HL-60 (cell line): ENCODE measurements at regions not wholly inside any gene's neighbourhood (a gene's known extent, or its start where the extent isn't known, plus 50 kb on each side); places are given as distances from the start of the nearest gene placed in this dataset.

ENCODE experiments used
- CTCF ChIP-seq: IDR thresholded peaks from one replicate; pipeline ENCODE4 v1.5.1; 2011; ENCODE audit warnings: low read length, control low read depth, inconsistent platforms; ENCODE audit not compliant: insufficient read depth
- GABPA ChIP-seq: IDR thresholded peaks from 2 replicates; pipeline ENCODE4 v1.6.1; 2012; ENCODE audit warnings: low read depth
- SPI1 ChIP-seq: IDR thresholded peaks from 2 replicates; pipeline ENCODE4 v1.6.1; 2012; ENCODE audit warnings: low read depth, mild to moderate bottlenecking, borderline replicate concordance

GRCh38 chr13:47816831-47817230 is 184.2 kb downstream of the SUCLA2 start:
- no peak for TF ChIP-seq CTCF
- no peak for TF ChIP-seq SPI1
- no peak for TF ChIP-seq GABPA
